Heart left ventricle (tissue), 16 donors: ENCODE measurements at regions not wholly inside any gene's neighbourhood (a gene's known extent, or its start where the extent isn't known, plus 50 kb on each side); places are given as distances from the start of the nearest gene placed in this dataset.

Source experiments
- ATAC-seq, 4 donors: fragments of 200-7000 bp; cut with Tn5 transposase; one replicate each; pipeline ENCODE4 v1.9.1; 2020 to 2022; ENCODE audit warnings: moderate library complexity in 4 of 4, mild to moderate bottlenecking in 3 of 4, moderate number of reproducible peaks in 1 of 4
- DNase-seq, 5 donors: peaks; one replicate each; pipeline ENCODE4 v3.0.0-alpha.2; 2020
- H3K27ac ChIP-seq, 12 donors: fragments of 200-600 bp; sonication (generic) in 4 of 12; one replicate each; pipeline versions ENCODE4 v1.5.0 to v1.8.0; 2016 to 2022; ENCODE audit warnings: mild to moderate bottlenecking in 2 of 12
- H3K27me3 ChIP-seq, 9 donors: fragments of 200-600 bp; sonication (generic) in 2 of 9; one replicate each; pipeline versions ENCODE4 v1.5.1 to v1.8.0; 2016 to 2022; ENCODE audit warnings: mild to moderate bottlenecking in 3 of 9
- H3K36me3 ChIP-seq, 9 donors: fragments of 200-600 bp; sonication (generic) in 2 of 9; one replicate each; pipeline versions ENCODE4 v1.5.0 to v1.8.0; 2018 to 2022; ENCODE audit warnings: mild to moderate bottlenecking in 2 of 9
- H3K4me1 ChIP-seq, 12 donors: fragments of 200-600 bp; sonication (generic) in 4 of 12; one replicate each; pipeline versions ENCODE4 v1.5.0 to v1.8.0; 2016 to 2022; ENCODE audit warnings: mild to moderate bottlenecking in 3 of 12
- H3K4me3 ChIP-seq, 12 donors: fragments of 200-600 bp; sonication (generic) in 4 of 12; one replicate each; pipeline versions ENCODE4 v1.5.0 to v1.8.0; 2017 to 2022; ENCODE audit warnings: mild to moderate bottlenecking in 9 of 12, moderate library complexity in 4 of 12
- H3K9me3 ChIP-seq, 12 donors: fragments of 200-600 bp; sonication (generic) in 4 of 12; one replicate each; pipeline versions ENCODE4 v1.5.0 to v1.8.0; 2016 to 2022; ENCODE audit warnings: mild to moderate bottlenecking in 1 of 12
- POLR2A ChIP-seq, 2 donors: fragments of 450-650 bp; IDR thresholded peaks; one replicate each; pipeline ENCODE4 v1.6.1; 2017; ENCODE audit warnings: antibody characterized with exemption in 2 of 2, mild to moderate bottlenecking in 2 of 2, moderate library complexity in 2 of 2
- WGBS, 4 donors: extraction: QIAGEN DNeasy Blood & Tissue Kit in 2 of 4; methylation state at CpG; one replicate each; pipeline versions ENCODE4 v1.1.5 to v1.1.7; 2013 to 2018; 5-methylcytosine and 5-hydroxymethylcytosine counted together
- intact Hi-C, 10 donors: fragments of 100-400 bp; cut with DNase I; formaldehyde crosslinking; loops; one replicate each; pipeline versions ENCODE4 v1.11.1 to v1.14.2; 2022
- TF ChIP-seq, protein P1 (sequence below), 12 donors: fragments of 200-600 bp; sonication (generic) in 4 of 12; IDR thresholded peaks; one replicate each; pipeline versions ENCODE4 v1.5.0 to v1.8.0; 2018 to 2022; ENCODE audit warnings: antibody characterized with exemption in 12 of 12, mild to moderate bottlenecking in 5 of 12
- donor health status: ischemic (EF 13 %, LVEDD 7.1; RV severe dilation, severe dysfunction).
- donor health status: healthy with polysubstance abuse.
- donor health status: DM: no; HTN: yes; CAD: no.
- donor health status: DM: no; HTN: no; CAD: no.
- donor health status: ischemic (EF 25% LVEDD 6.9; RV normal size, moderate dysfunction).
- donor health status: ischemic (EF 25% LVEDD 5.7; RV mildly dilated, moderate dysfunction).
- donor health status: healthy.
- donor health status: DM: yes; HTN: yes; CAD: no.
- donor health status: ischemic (EF 35%, LVEDD 5.7; RV mildly dilated, moderate dysfunction).
- donor health status: nonischemic (EF 11% LVEDD 7.7; RV severe dilation, severe dysfunction).
- donor health status: DM: yes; HTN: yes; CAD: no.
- donor health status: PGD.
- donor health status: ischemic (EF 29% LVEDD 5.4; RV normal size, mild dysfunction).
- donor health status: nonischemic (EF 23%, LVEDD 6.1; RV moderate dilation, normal function).

DNA sequence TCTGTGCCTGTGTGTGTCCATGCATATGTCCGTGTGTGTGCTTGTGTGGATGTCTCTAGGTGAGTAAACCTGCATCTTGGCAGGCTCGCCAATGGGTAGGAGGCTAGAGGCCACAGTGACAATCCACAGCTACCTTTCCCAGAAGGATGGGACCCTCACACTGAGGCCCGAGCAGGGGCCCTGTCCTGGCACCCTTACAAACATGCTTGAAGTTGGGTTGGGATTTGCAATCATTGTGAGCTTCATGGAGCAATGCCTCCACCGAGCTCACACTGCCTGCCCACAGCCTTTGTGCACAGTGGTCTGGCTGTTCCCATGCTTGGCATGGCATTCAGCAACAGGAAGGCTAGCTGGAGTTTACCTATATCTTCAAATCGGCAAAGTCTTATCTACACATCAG is 311.1 kb upstream of the IRX1 start:
- Histone ChIP-seq H3K4me3 (no peak overlapping the region), H3K27me3 (peaks cover 0 to 8% (median 0%) of the 10 kb centered on the region in 9 donors), H3K9me3 (no peaks in the 10 kb centered on the region), H3K27ac (no peak overlapping the region), H3K4me1 (no peaks in the 10 kb centered on the region), H3K36me3 (no peaks in the 10 kb centered on the region)
- TF ChIP-seq, protein P1, sequence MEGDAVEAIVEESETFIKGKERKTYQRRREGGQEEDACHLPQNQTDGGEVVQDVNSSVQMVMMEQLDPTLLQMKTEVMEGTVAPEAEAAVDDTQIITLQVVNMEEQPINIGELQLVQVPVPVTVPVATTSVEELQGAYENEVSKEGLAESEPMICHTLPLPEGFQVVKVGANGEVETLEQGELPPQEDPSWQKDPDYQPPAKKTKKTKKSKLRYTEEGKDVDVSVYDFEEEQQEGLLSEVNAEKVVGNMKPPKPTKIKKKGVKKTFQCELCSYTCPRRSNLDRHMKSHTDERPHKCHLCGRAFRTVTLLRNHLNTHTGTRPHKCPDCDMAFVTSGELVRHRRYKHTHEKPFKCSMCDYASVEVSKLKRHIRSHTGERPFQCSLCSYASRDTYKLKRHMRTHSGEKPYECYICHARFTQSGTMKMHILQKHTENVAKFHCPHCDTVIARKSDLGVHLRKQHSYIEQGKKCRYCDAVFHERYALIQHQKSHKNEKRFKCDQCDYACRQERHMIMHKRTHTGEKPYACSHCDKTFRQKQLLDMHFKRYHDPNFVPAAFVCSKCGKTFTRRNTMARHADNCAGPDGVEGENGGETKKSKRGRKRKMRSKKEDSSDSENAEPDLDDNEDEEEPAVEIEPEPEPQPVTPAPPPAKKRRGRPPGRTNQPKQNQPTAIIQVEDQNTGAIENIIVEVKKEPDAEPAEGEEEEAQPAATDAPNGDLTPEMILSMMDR (IDR thresholded peaks at IDR 0.05) = no peak
- no peak for TF ChIP-seq POLR2A (IDR thresholded peaks at IDR 0.05)
- ATAC-seq = peak in 1 of 4 donors; percentile 20
- intact Hi-C loops = no loop called here
- no peak for DNase-seq
- WGBS, 4 donors = 71 to 87% (median 76%) methylated on average over 5 of the region's 5 CpGs

DNA sequence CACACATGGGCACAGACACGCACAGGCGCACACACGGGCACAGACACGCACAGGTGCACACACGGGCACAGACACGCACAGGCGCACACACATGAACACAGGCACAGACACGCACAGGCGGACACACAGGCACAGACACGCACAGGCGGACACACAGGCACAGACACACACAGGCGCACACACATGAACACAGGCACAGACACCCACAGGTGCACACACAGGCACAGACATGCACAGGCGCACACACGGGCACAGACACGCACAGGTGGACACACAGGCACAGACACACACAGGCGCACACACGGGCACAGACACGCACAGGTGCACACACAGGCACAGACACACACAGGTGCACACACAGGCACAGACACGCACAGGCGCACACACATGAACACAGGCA is 312.8 kb upstream of the IRX1 start:
- TF ChIP-seq, protein P1 (IDR thresholded peaks at IDR 0.05) = no peak
- no peak for TF ChIP-seq POLR2A (IDR thresholded peaks at IDR 0.05)
- Histone ChIP-seq H3K36me3 (no peaks in the 10 kb centered on the region), H3K4me3 (no peak overlapping the region), H3K27ac (no peak overlapping the region), H3K9me3 (no peaks in the 10 kb centered on the region), H3K27me3 (peaks cover 0 to 8% (median 0%) of the 10 kb centered on the region in 9 donors), H3K4me1 (no peaks in the 10 kb centered on the region)
- intact Hi-C loops = no loop called here
- 87 to 96% (median 92%) methylated on average over 19 to 20 of the region's 20 CpGs for WGBS, 4 donors
- DNase-seq = no peak
- ATAC-seq = no peak

DNA sequence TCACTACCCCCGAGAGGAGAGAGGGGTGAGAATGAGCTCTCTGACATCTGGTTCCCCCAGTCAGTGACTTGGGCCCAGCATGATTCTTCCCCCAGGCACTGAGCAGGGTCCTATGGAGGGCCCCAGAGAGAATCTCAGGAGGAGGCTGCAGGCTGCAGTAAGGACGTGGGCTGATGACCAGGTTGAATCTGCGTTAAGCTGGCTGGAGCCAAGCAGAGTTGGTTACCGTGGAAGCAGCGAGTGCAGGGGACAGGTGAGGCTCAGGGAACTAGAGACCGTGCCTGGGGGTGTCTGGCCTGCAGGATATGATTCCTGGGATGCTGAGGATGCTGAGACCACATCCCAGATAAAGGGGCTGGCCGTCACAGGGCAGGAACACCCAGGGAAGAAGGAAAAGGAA is 314.3 kb upstream of the IRX1 start:
- WGBS, 4 donors = 72 to 83% (median 77%) methylated on average over 7 of the region's 7 CpGs
- ATAC-seq (no peak), DNase-seq (no peak)
- Histone ChIP-seq H3K4me1 (no peaks in the 10 kb centered on the region), H3K4me3 (no peak overlapping the region), H3K27ac (no peak overlapping the region), H3K36me3 (no peaks in the 10 kb centered on the region), H3K27me3 (no peaks in the 10 kb centered on the region), H3K9me3 (no peaks in the 10 kb centered on the region)
- no peak for TF ChIP-seq POLR2A (IDR thresholded peaks at IDR 0.05)
- TF ChIP-seq, protein P1 (IDR thresholded peaks at IDR 0.05) = no peak
- intact Hi-C loops = no loop called here

DNA sequence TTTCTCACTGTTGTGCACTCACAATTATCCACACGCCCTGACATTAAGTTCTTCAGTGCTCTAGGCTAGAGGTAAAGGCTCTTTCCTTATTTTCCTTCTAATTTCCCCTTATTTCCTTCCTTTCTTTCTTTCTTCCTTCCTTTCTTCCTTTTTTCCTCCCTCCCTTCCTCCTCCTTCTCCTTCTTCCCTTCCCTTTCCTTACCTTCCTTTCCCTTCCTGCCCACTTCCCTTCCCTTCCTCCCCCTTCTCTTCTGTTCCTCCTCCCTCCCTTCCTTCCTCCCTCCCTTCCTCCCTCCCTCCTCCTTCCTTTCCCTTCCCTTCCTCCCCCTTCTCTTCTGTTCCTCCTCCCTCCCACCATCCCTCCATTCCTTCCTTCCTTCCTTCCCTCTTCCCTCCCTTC is 317.0 kb upstream of the IRX1 start:
- Histone ChIP-seq H3K4me3 (no peak overlapping the region), H3K36me3 (no peaks in the 10 kb centered on the region), H3K4me1 (no peaks in the 10 kb centered on the region), H3K27me3 (peaks cover 0 to 11% (median 0%) of the 10 kb centered on the region in 9 donors), H3K9me3 (no peaks in the 10 kb centered on the region), H3K27ac (no peak overlapping the region)
- DNase-seq (no peak), ATAC-seq (no peak)
- TF ChIP-seq, protein P1 (IDR thresholded peaks at IDR 0.05) = no peak
- TF ChIP-seq POLR2A (IDR thresholded peaks at IDR 0.05) = no peak
- 43 to 60% (median 57%) methylated on average over 1 of the region's 1 CpG for WGBS, 4 donors
- intact Hi-C loops = no loop called here
